ENCODE measurements at regions not wholly inside any gene's neighbourhood (a gene's known extent, or its start where the extent isn't known, plus 50 kb on each side); places are given as distances from the start of the nearest gene placed in this dataset.

- H2AFZ ChIP-seq (ENCODE audit: low read length): no peak overlapping the region
- H3K79me2 ChIP-seq (ENCODE audit: insufficient read depth, low read length): no peaks in the 10 kb centered on the region
- no peak overlapping the region for H3K9ac ChIP-seq (ENCODE audit: extremely low read depth, insufficient read length, low read length)
- H2BK20ac ChIP-seq (ENCODE audit: low read depth, low read length, poor library complexity, severe bottlenecking): no peak overlapping the region
- Mint-ChIP-seq H3K4me3 (no peak overlapping the region), H3K27me3 (ENCODE audit: low read depth) (no peaks in the 10 kb centered on the region), H3K27ac (no peak overlapping the region), H3K4me1 (no peaks in the 10 kb centered on the region), H3K36me3 (ENCODE audit: insufficient read depth in 1 of 3, low read depth in 3 of 3) (no peaks in the 10 kb centered on the region), H3K9me3 (peaks cover 2 to 3% of the 10 kb centered on the region in 2 experiments; a peak in 3 of 5 replicates)
- no peak overlapping the region for H3T11ph ChIP-seq (ENCODE audit: low read length)
- H4K20me1 ChIP-seq (ENCODE audit: control insufficient read depth, insufficient read depth, insufficient read length): no peaks in the 10 kb centered on the region
- H3K4me1 ChIP-seq (ENCODE audit: insufficient read depth, low read length): no peaks in the 10 kb centered on the region
- no peak overlapping the region for H3K18ac ChIP-seq (ENCODE audit: insufficient read length, low read depth, low read length)
- no peak overlapping the region for H2BK15ac ChIP-seq (ENCODE audit: low read depth, low read length)
- no peak overlapping the region for H2BK120ac ChIP-seq (ENCODE audit: low read depth, low read length, poor library complexity, severe bottlenecking)
- no peaks in the 10 kb centered on the region for H3K23me2 ChIP-seq (ENCODE audit: insufficient read length, low read depth, low read length, poor library complexity, severe bottlenecking)
- H3K27ac ChIP-seq (ENCODE audit: insufficient read length, low read depth, low read length): no peak overlapping the region
- H3K4me2 ChIP-seq (ENCODE audit: insufficient read depth, insufficient read length, low read length): no peak overlapping the region
- no peak overlapping the region for H2BK5ac ChIP-seq (ENCODE audit: insufficient read length, low read length)
- no peak for TF ChIP-seq CTCF (conservative IDR thresholded peaks at IDR 0.05)
- no peak overlapping the region for H4K5ac ChIP-seq (ENCODE audit: insufficient read length, low read depth, low read length)
- H3K79me1 ChIP-seq (ENCODE audit: insufficient read depth, low read depth, low read length, poor library complexity, severe bottlenecking): no peaks in the 10 kb centered on the region
- H4K91ac ChIP-seq (ENCODE audit: insufficient read length, low read depth, low read length): no peak overlapping the region
- no peak overlapping the region for H3K56ac ChIP-seq (ENCODE audit: insufficient read length, low read depth, low read length)
- H3K23ac ChIP-seq (ENCODE audit: insufficient read length, low read depth, low read length): no peak overlapping the region
- H4K8ac ChIP-seq (replicated peaks; ENCODE audit: insufficient read length, low read depth, low read length): no peak overlapping the region
- no peak overlapping the region for H2AK5ac ChIP-seq (ENCODE audit: insufficient read length, low read length)
- no peak overlapping the region for H2BK12ac ChIP-seq (ENCODE audit: insufficient read length, low read depth, low read length)
- no peak for DNase-seq
- no peaks in the 10 kb centered on the region for H3K27me3 ChIP-seq (ENCODE audit: insufficient read depth, low read length)
- H3K14ac ChIP-seq (ENCODE audit: insufficient read depth, low read length): no peak overlapping the region
- no CpG with 5 or more reads among the region's 2 CpGs for WGBS (ENCODE audit: extremely low coverage, insufficient read length, low lambda C conversion rate)
- H3K9me3 ChIP-seq (ENCODE audit: control insufficient read depth, low read depth, low read length): no peaks in the 10 kb centered on the region
- no peak overlapping the region for H3K4ac ChIP-seq (ENCODE audit: low read depth, low read length)
These were observed 103.8 kb downstream of the C6orf118 start for GRCh38 chr6:165205632-165206031.

Measured in H9 (cell line).